ENCODE measurements at regions not wholly inside any gene's neighbourhood (a gene's known extent, or its start where the extent isn't known, plus 50 kb on each side); places are given as distances from the start of the nearest gene placed in this dataset.
A peak's percentile ranks its signal among the peaks of the same experiment; 100 is the strongest.

GRCh38 chr18:39796393-39796792, 2158.6 kb upstream of the PIK3C3 start:
- Mint-ChIP-seq H3K9me3 (peaks cover 0 to 5% of the 10 kb centered on the region in 2 donors), H3K4me3 (no peak overlapping the region), H3K27me3 (ENCODE audit: low read depth in 2 of 2) (no peaks in the 10 kb centered on the region), H3K36me3 (no peaks in the 10 kb centered on the region), H3K4me1 (peaks cover 6 to 29% of the 10 kb centered on the region in 2 donors), H3K27ac (no peak overlapping the region)
- intact Hi-C loops (cut with micrococcal nuclease): no loop called here
- Histone ChIP-seq H3K36me3 (ENCODE audit: control insufficient read depth, insufficient read depth, low read length) (no peaks in the 10 kb centered on the region), H3K4me3 (ENCODE audit: low read length) (no peak overlapping the region), H3K4me1 (ENCODE audit: control insufficient read depth, insufficient read depth, low read length) (peaks cover 7% of the 10 kb centered on the region), H3K27me3 (ENCODE audit: control insufficient read depth, insufficient read depth, low read length) (no peaks in the 10 kb centered on the region), H3K9me3 (ENCODE audit: control insufficient read depth, insufficient read depth, low read length) (peaks cover 12% of the 10 kb centered on the region), H3K27ac (ENCODE audit: low read length) (no peak overlapping the region)
- 70% methylated on average over 3 of the region's 3 CpGs for WGBS (ENCODE audit: insufficient coverage)
- TF ChIP-seq, protein P1, sequence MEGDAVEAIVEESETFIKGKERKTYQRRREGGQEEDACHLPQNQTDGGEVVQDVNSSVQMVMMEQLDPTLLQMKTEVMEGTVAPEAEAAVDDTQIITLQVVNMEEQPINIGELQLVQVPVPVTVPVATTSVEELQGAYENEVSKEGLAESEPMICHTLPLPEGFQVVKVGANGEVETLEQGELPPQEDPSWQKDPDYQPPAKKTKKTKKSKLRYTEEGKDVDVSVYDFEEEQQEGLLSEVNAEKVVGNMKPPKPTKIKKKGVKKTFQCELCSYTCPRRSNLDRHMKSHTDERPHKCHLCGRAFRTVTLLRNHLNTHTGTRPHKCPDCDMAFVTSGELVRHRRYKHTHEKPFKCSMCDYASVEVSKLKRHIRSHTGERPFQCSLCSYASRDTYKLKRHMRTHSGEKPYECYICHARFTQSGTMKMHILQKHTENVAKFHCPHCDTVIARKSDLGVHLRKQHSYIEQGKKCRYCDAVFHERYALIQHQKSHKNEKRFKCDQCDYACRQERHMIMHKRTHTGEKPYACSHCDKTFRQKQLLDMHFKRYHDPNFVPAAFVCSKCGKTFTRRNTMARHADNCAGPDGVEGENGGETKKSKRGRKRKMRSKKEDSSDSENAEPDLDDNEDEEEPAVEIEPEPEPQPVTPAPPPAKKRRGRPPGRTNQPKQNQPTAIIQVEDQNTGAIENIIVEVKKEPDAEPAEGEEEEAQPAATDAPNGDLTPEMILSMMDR (IDR thresholded peaks at IDR 0.05): no peak
- no peak for ATAC-seq
- no peak for DNase-seq

DNA sequence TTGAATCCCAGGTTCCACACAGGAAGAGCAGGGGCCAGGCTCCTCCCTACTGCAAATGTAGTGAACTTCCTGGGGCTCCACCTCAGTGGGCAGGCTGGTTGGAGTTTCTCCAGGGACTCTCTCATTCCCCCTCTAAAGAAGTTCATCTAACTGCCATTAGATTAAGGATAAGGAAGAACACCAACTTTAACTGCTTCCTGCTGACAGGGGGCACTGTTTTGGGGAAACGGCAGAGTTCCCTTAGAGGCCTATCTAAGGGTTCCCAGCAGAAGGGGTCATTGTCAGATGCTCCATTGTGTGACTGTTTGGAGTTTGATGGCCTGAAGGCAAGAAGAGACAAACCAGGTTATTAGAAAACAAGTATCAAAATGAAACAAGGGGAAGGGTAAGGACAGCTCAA, 2159.7 kb upstream of the PIK3C3 start:
- ATAC-seq: no peak
- TF ChIP-seq, protein P1 (IDR thresholded peaks at IDR 0.05): no peak
- H3K9me3 Mint-ChIP-seq: peaks cover 0 to 5% of the 10 kb centered on the region in 2 donors
- DNase-seq: no peak
- WGBS (ENCODE audit: insufficient coverage): 73% methylated on average over 1 of the region's 1 CpG
- H3K4me1 Mint-ChIP-seq: peaks cover 6 to 25% of the 10 kb centered on the region in 2 donors
- intact Hi-C loops (cut with micrococcal nuclease): no loop called here
- no peaks in the 10 kb centered on the region for H3K36me3 Mint-ChIP-seq
- peaks cover 7% of the 10 kb centered on the region for H3K4me1 ChIP-seq (ENCODE audit: control insufficient read depth, insufficient read depth, low read length)
- H3K27ac Mint-ChIP-seq: peak overlapping the region in 1 of 2 donors; percentile 30
- H3K36me3 ChIP-seq (ENCODE audit: control insufficient read depth, insufficient read depth, low read length): no peaks in the 10 kb centered on the region
- no peak overlapping the region for H3K27ac ChIP-seq (ENCODE audit: low read length)
- H3K4me3 Mint-ChIP-seq: no peak overlapping the region
- H3K9me3 ChIP-seq (ENCODE audit: control insufficient read depth, insufficient read depth, low read length): peaks cover 9% of the 10 kb centered on the region
- H3K27me3 Mint-ChIP-seq (ENCODE audit: low read depth in 2 of 2): no peaks in the 10 kb centered on the region
- no peaks in the 10 kb centered on the region for H3K27me3 ChIP-seq (ENCODE audit: control insufficient read depth, insufficient read depth, low read length)
- no peak overlapping the region for H3K4me3 ChIP-seq (ENCODE audit: low read length)

GRCh38 chr18:39793609-39794008, 2161.4 kb upstream of the PIK3C3 start:
- H3K4me1 Mint-ChIP-seq: peaks cover 0 to 12% of the 10 kb centered on the region in 2 donors
- ATAC-seq: no peak

DNA sequence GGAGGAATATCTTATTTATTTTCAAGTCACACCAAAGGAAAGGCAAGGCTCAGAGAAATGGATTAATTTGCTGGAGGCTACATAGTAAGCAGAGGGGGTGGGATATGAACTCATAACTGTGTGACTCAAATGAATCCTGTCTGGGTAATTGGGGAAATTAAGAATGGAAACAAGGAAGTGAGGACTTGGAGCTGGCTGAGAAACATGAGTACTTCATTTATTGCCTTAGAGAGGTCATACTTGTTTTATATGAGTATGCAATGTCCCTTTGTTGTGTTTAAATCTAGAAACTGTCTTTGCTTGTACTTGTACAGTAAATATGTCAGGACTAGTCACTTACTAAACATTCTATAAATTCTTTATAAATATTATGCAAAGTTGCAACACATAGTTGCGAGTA, 2166.7 kb upstream of the PIK3C3 start:
- DNase-seq: no peak

More at GRCh38 chr18:39793609-39794008, 2161.4 kb upstream of the PIK3C3 start:
- H3K36me3 ChIP-seq (ENCODE audit: control insufficient read depth, insufficient read depth, low read length): no peaks in the 10 kb centered on the region
- no peak for DNase-seq
- H3K27ac ChIP-seq (ENCODE audit: low read length): no peak overlapping the region
- Mint-ChIP-seq H3K36me3 (no peaks in the 10 kb centered on the region), H3K4me3 (no peak overlapping the region), H3K27ac (no peak overlapping the region), H3K27me3 (ENCODE audit: low read depth in 2 of 2) (no peaks in the 10 kb centered on the region), H3K9me3 (peaks cover 0 to 8% of the 10 kb centered on the region in 2 donors)
- H3K4me3 ChIP-seq (ENCODE audit: low read length): no peak overlapping the region
- H3K9me3 ChIP-seq (ENCODE audit: control insufficient read depth, insufficient read depth, low read length): peaks cover 3% of the 10 kb centered on the region
- TF ChIP-seq, protein P1 (IDR thresholded peaks at IDR 0.05): no peak
- H3K27me3 ChIP-seq (ENCODE audit: control insufficient read depth, insufficient read depth, low read length): no peaks in the 10 kb centered on the region
- intact Hi-C loops (cut with micrococcal nuclease): no loop called here
- WGBS (ENCODE audit: insufficient coverage): 92% methylated on average over 5 of the region's 5 CpGs
- no peaks in the 10 kb centered on the region for H3K4me1 ChIP-seq (ENCODE audit: control insufficient read depth, insufficient read depth, low read length)

More for the DNA sequence above, 2166.7 kb upstream of the PIK3C3 start:
- peaks cover 0 to 5% of the 10 kb centered on the region in 2 donors for H3K4me1 Mint-ChIP-seq
- H3K27me3 Mint-ChIP-seq (ENCODE audit: low read depth in 2 of 2): no peaks in the 10 kb centered on the region
- no peak overlapping the region for H3K4me3 Mint-ChIP-seq
- no peaks in the 10 kb centered on the region for H3K36me3 ChIP-seq (ENCODE audit: control insufficient read depth, insufficient read depth, low read length)
- H3K27me3 ChIP-seq (ENCODE audit: control insufficient read depth, insufficient read depth, low read length): no peaks in the 10 kb centered on the region
- no peak overlapping the region for H3K27ac Mint-ChIP-seq
- H3K9me3 ChIP-seq (ENCODE audit: control insufficient read depth, insufficient read depth, low read length): no peaks in the 10 kb centered on the region
- no peaks in the 10 kb centered on the region for H3K36me3 Mint-ChIP-seq
- no CpG with 5 or more reads among the region's 1 CpG for WGBS (ENCODE audit: insufficient coverage)
- no peak overlapping the region for H3K27ac ChIP-seq (ENCODE audit: low read length)
- TF ChIP-seq, protein P1 (IDR thresholded peaks at IDR 0.05): no peak
- no peaks in the 10 kb centered on the region for H3K4me1 ChIP-seq (ENCODE audit: control insufficient read depth, insufficient read depth, low read length)
- H3K9me3 Mint-ChIP-seq: peaks cover 3 to 9% of the 10 kb centered on the region in 2 donors
- intact Hi-C loops (cut with micrococcal nuclease): no loop called here
- no peak overlapping the region for H3K4me3 ChIP-seq (ENCODE audit: low read length)
- ATAC-seq: no peak
